ENCODE measurements at regions not wholly inside any gene's neighbourhood (a gene's known extent, or its start where the extent isn't known, plus 50 kb on each side); places are given as distances from the start of the nearest gene placed in this dataset.
"Not testable (repeated sequence)": the region's sequence is repeated elsewhere in the genome, so short reads cannot be mapped to it uniquely, and the experiment has no call there.

DNA sequence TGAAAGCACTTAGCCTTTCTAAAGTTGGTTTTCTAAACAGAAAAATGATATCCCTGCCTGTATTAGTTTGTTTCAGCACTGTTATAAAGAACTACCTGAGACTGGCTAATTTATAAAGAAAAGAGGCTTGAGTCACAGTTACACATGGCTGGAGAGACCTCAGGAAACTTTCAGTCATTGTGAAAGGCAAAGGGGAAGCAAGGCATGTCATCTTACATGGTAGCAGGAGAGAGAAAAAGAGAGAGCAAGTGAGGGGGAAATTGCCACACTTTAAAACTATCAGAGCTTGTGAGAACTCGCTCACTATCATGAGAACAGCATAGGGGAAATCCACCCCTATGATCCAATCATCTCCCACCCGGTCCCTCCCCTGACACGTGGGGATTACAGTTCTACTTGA is 64.9 kb downstream of the FAM170A start:
- no peak for DNase-seq (ENCODE audit: low read depth in 4 of 4, low spot score in 3 of 4)

DNA sequence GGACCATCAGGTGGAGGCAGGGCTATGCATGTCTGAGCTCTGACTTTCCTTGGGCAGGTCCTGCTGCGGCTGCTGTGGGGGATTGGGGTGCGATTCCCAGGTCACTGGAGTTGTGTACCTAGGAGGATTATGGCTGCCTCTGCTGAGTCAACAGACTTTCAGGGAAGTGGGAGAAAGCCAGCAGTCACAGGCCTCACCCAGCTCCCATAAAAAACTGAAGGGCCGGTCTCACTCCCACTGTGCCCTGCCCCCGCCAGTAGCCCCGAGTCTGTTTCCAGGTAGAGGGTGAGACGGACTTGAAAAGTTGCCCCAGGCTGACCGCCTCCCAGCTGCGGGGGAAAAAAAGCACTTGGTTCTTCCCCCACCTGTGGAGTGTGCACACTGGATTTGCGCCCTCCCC is 76.7 kb downstream of the FAM170A start:
- DNase-seq (ENCODE audit: low read depth in 4 of 4, low spot score in 3 of 4), result no peak

- no peak for DNase-seq (ENCODE audit: low read depth in 4 of 4, low spot score in 3 of 4)
Observed at GRCh38 chr5:119708076-119708790, 78.9 kb downstream of the FAM170A start.

GRCh38 chr5:119721775-119722174 is 92.4 kb downstream of the FAM170A start:
- DNase-seq (ENCODE audit: low read depth in 4 of 4, low spot score in 3 of 4), result no peak

DNA sequence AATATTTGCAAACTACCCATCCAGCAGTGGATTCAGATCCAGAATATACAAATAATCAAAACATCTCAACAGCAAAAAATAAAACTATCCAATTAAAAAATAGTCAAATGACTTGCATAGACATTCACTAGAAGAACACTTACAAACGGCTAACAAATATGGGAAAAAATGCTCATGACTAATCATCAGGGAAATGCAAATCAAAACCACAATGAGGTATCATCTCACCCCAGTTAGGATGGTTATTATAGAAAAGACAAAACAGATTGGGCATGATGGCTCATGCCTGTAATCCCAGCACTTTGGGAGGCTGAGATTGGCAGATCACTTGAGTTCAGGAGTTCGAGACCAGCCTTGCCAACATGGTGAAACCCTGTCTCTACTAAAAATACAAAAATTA is 95.9 kb downstream of the FAM170A start:
- DNase-seq (ENCODE audit: low read depth in 4 of 4, low spot score in 3 of 4), result not testable (repeated sequence)

DNA sequence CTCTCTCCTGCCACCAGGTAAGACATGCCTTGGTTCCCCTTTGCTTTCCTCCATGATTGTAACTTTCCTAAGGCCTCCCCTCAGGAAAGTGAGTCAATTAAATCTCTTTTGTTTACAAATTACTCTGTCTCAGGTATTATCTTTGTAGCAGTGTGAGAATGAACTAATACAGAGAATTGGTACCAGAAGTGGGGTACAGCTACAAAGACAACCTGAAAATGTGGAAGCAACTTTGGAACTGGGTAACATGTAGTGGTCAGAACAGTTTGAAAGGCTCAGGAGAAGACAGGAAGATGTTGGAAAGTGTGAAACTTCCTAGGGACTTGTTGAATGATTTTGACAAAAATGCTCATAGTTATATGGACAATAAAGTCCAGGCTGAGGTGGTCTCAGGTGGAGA is 97.2 kb downstream of the FAM170A start:
- no peak for DNase-seq (ENCODE audit: low read depth in 4 of 4, low spot score in 3 of 4)

- no peak for DNase-seq (ENCODE audit: low read depth in 4 of 4, low spot score in 3 of 4)
Observed at GRCh38 chr5:119740225-119740624, 110.9 kb downstream of the FAM170A start.

- DNase-seq (ENCODE audit: low read depth in 4 of 4, low spot score in 3 of 4), result no peak
Observed at GRCh38 chr5:119741691-119742090, 112.3 kb downstream of the FAM170A start.

DNA sequence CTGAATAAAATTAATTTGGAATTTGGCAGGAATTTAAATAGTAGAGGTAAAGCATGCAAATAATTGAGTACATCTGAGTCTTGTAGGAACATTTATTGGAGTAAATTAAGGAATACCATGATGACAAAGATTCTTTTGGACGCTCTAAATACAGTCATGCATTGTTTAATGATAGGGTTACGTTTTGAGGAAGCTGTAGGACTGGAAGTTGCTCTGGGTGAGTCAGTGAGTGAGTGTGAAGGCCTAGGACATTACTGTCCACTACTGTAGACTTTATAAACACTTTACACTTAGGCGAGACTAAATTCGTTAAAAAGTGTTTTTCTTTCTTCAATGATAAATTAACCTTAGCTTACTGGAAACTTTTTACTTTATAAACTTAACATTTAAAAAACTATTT is 113.0 kb downstream of the FAM170A start:
- no peak for DNase-seq (ENCODE audit: low read depth in 4 of 4, low spot score in 3 of 4)

DNA sequence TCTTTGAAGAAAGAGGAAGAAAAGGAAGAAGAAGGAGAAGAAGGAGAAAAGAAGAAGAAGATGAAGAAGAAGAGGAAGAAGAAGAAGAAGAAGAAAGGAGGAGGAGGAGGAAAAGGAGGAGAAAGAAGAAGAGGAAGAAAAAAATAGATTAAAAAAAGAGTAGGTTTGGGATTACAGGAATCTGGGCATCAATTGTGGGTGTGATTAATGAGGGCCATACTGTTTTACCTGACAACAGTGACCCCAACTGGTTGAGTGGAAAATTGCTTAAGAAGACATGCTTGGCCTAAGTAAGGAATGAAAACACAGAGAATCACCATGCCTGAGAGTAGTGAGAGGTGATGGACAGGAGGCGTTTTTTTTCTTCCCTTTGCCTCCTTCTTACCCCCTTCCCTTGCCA is 114.6 kb downstream of the FAM170A start:
- no peak for DNase-seq (ENCODE audit: low read depth in 4 of 4, low spot score in 3 of 4)

- DNase-seq (ENCODE audit: low read depth in 4 of 4, low spot score in 3 of 4), result no peak
Observed at GRCh38 chr5:119745976-119746375, 116.6 kb downstream of the FAM170A start.

GRCh38 chr5:119746984-119747383 is 117.6 kb downstream of the FAM170A start:
- no peak for DNase-seq (ENCODE audit: low read depth in 4 of 4, low spot score in 3 of 4)

DNA sequence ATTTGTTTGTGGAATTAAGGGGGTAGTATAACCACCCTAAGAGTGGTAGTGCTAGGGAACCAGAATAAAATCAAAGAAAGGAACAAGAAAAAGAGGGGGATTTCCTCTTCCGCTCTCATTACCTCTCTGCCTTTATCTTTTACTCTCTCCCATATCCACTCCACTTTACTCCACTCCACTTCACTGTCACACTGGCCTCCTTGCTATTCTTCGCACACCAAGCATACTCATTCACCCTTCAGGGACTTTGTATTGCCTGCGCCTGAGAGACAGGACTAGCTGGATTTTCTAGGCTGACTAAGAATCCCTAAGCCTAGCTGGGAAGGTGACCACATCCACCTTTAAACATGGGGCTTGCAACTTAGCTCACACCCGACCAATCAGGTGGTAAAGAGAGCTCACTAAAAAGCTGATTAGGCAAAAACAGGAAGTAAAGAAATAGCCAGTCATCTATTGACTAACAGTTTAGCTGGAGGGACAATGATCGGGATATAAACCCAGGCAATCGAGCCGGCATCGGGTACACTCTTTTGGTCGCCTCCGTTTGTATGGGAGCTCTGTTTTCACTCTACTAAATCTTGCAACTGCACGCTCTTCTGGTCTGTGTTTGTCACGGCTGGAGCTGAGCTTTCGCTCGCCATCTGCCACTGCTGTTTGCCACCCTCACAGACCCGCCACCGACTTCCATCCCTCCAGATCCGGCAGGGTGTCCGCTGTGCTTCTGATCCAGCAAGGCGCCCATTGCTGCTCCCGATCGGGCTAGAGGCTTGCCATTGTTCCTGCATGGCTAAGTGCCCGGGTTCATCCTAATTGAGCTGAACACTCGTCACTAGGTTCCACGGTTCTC is 121.8 kb downstream of the FAM170A start:
- DNase-seq (ENCODE audit: low read depth in 4 of 4, low spot score in 3 of 4), result no peak

DNA sequence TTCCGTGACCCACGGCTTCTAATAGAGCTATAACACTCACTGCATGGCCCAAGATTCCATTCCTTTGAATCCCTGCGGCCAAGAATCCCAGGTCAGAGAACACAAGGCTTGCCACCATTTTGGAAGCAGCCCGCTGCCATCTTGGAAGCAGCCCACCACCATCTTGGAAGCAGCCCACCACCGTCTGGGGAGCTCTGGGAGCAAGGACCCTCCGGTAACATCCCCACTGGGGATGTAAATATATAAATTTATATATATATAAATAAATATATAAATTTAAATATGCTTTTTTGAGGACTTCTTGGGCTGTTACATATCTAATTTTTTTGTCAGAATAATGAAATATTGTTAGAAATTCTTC is 122.4 kb downstream of the FAM170A start:
- DNase-seq (ENCODE audit: low read depth in 4 of 4, low spot score in 3 of 4), result no peak

GRCh38 chr5:119752921-119753886 is 123.8 kb downstream of the FAM170A start:
- no peak for DNase-seq (ENCODE audit: low read depth in 4 of 4, low spot score in 3 of 4)

GRCh38 chr5:119754825-119755224 is 125.5 kb downstream of the FAM170A start:
- DNase-seq (ENCODE audit: low read depth in 4 of 4, low spot score in 3 of 4), result not testable (repeated sequence)

GRCh38 chr5:119757276-119757675 is 127.9 kb downstream of the FAM170A start:
- no peak for DNase-seq (ENCODE audit: low read depth in 4 of 4, low spot score in 3 of 4)

- not testable (repeated sequence) for DNase-seq (ENCODE audit: low read depth in 4 of 4, low spot score in 3 of 4)
Observed at GRCh38 chr5:119769695-119770693, 140.6 kb downstream of the FAM170A start.

DNA sequence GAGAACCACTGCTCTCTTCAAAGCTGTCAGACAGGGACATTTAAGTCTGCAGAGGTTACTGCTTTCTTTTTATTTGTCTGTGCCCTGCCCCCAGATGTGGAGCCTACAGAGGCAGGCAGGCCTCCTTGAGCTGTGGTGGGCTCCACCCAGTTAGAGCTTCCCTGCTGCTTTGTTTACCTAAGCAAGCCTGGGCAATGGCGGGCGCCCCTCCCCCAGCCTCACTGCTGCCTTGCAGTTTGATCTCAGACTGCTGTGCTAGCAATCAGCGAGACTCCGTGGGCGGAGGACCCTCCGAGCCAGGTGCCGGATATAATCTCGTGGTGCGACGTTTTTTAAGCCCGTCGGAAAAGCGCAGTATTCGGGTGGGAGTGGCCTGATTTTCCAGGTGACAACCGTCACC is 150.8 kb downstream of the FAM170A start:
- DNase-seq (ENCODE audit: low read depth in 4 of 4, low spot score in 3 of 4), result not testable (repeated sequence)

DNA sequence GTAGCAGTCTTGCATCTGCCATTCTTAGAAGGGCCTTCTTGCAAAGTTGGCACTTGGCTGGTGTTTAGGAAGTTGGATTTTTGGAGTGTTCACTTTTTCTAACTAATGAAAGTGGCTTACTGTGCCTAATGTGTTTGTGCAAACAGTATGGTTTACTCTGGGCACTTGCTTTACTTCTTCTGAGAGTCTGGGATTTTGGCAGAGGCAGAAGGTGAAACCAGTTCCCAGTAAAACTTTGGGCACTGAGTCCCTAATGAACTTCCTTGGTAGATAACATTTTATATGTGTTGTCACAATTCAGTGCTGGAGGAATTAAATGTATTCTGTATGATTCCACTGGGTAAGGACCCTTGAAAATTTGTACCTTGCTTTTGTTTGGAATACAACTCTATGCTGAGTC is 155.7 kb downstream of the FAM170A start:
- DNase-seq (ENCODE audit: low read depth in 4 of 4, low spot score in 3 of 4), result no peak

All from left renal pelvis (tissue), 4 donors.